ENCODE measurements at regions not wholly inside any gene's neighbourhood (a gene's known extent, or its start where the extent isn't known, plus 50 kb on each side); places are given as distances from the start of the nearest gene placed in this dataset.
A peak's percentile ranks its signal among the peaks of the same experiment; 100 is the strongest.
"Not testable (repeated sequence)": the region's sequence is repeated elsewhere in the genome, so short reads cannot be mapped to it uniquely, and the experiment has no call there.

DNA sequence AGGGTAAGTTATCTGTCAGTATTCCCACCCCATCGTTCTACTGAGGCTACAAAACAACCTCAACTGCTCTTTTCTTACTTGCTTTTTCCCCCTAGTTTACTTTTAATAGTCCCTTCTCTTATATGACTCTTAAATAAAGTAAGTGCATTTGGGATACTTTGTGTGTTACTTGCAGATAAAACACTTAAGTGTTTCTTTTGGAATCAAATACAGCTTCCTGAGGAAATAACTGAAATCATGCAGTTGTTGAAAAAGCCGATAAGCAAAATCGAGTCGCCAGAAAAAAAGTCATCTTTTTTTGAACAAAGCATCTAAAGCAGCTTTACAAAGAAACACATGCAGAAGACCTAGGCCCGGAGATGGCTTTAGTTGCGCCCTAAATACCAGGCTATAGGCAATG, 53.5 kb upstream of the EPB41L4A start:
- no peak for DNase-seq
- TF ChIP-seq POLR2A (IDR thresholded peaks at IDR 0.05; ENCODE audit: low read length) (no peak), GATA1 (IDR thresholded peaks at IDR 0.05; ENCODE audit: low read depth, low read length) (no peak)

GRCh38 chr5:112473989-112474388, 54.9 kb upstream of the EPB41L4A start:
- no peak for TF ChIP-seq POLR2A (IDR thresholded peaks at IDR 0.05; ENCODE audit: low read length)
- no peak for TF ChIP-seq GATA1 (IDR thresholded peaks at IDR 0.05; ENCODE audit: low read depth, low read length)
- DNase-seq: no peak

GRCh38 chr5:112475747-112476365, 56.8 kb upstream of the EPB41L4A start:
- no peak for TF ChIP-seq POLR2A (IDR thresholded peaks at IDR 0.05; ENCODE audit: low read length)
- no peak for TF ChIP-seq GATA1 (IDR thresholded peaks at IDR 0.05; ENCODE audit: low read depth, low read length)
- no peak for DNase-seq

DNA sequence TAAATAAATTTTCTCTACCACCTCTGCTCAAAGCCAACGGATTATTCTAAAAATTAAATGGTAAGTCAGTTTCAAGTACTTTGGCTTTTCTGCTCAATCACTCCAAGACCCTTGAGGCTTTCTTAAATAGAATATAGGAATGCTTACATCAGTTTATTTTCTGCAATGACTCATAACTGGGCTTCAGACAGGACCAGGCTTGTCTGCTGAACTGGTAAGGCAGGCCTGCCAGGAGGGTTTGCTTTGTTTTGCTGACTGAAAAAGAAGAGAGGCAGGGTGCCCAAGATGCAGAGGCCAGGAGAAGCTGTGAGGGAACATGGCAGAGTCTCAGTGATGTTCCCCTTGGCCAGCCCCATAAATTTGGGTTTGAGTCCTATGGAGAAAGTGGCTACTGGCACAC, 60.3 kb upstream of the EPB41L4A start:
- TF ChIP-seq POLR2A (IDR thresholded peaks at IDR 0.05; ENCODE audit: low read length) (no peak), GATA1 (IDR thresholded peaks at IDR 0.05; ENCODE audit: low read depth, low read length) (no peak)
- DNase-seq: no peak

DNA sequence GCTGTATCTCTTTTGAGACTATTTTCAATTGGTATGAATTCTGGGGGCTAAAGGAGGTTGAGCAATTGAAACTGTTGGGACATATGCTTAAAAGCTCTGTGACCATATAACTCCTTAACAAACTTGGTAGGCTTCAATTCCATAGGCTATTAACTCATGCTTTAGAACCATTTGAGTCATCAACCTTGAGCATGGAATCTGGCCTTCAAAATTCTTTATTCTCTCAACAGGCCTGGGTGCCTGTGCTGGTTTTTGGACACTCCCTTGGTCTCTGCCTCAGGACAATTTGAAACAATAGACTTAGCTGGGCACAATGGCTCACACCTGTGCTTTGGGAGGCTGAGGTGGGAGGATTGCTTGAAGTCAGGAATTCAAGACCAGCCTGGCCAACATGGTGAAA, 61.4 kb upstream of the EPB41L4A start:
- no peak for TF ChIP-seq GATA1 (IDR thresholded peaks at IDR 0.05; ENCODE audit: low read depth, low read length)
- no peak for TF ChIP-seq POLR2A (IDR thresholded peaks at IDR 0.05; ENCODE audit: low read length)
- DNase-seq: no peak

DNA sequence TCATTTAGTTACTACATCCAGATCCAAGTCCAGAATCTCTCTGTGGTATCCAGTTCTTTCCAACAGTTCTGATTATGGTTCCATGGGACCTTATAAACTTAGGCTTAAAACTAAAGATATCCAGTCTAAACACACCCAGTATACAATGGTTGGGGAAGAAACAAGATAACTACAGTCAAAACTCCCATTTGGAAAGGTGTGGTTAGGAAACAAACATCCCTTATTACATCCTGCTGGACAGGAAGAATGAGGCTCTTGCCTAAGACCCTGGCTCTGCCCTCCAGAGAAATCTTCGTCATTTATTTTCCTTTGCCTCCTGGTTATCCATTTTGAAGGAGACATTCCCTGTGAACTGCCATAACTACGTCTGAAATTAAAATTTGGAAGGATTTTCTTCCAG, 64.6 kb upstream of the EPB41L4A start:
- DNase-seq: no peak
- TF ChIP-seq POLR2A (IDR thresholded peaks at IDR 0.05; ENCODE audit: low read length): no peak
- no peak for TF ChIP-seq GATA1 (IDR thresholded peaks at IDR 0.05; ENCODE audit: low read depth, low read length)

GRCh38 chr5:112485934-112486355, 66.9 kb upstream of the EPB41L4A start:
- TF ChIP-seq GATA1 (IDR thresholded peaks at IDR 0.05; ENCODE audit: low read depth, low read length): no peak
- no peak for TF ChIP-seq POLR2A (IDR thresholded peaks at IDR 0.05; ENCODE audit: low read length)
- no peak for DNase-seq

DNA sequence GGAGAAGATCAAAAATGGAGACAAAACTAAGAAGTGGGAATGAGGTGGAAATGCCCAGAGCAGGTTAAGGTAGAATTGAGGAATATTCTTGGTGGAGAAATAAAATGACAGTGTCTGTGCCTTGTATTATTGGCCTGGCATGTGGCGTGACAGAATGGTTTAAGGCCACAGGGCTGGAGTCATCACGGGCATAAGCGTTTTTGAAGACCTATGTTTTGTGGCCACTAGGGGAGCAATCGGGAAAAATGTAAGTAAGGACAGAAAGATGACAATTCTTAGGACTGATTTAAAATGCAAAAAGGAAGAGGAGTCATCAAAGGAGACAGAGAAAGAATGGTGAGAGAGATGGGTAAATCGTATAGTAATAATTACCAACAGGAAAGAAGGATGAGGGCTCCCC, 72.2 kb upstream of the EPB41L4A start:
- no peak for TF ChIP-seq POLR2A (IDR thresholded peaks at IDR 0.05; ENCODE audit: low read length)
- TF ChIP-seq GATA1 (IDR thresholded peaks at IDR 0.05; ENCODE audit: low read depth, low read length): no peak
- DNase-seq: peak; percentile 21 to 29

DNA sequence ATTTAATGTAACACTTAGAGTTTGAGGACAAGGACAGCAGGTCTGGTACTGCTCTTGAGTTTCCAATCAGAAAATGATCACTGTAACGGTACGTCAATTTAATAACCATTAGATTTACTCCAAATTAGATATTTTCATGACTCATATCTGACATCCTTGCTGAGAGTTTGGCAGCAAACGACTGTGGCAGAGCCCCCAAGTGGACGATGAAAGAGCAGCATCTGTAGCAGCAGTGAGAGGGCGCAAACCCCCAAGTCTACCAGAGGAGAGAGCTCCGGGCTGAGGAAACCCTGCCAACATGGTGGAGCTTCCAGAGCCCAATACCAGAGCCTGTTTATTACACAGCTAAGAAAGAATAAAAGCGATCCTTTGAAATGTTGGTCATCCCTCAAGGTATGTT, 73.2 kb upstream of the EPB41L4A start:
- no peak for TF ChIP-seq POLR2A (IDR thresholded peaks at IDR 0.05; ENCODE audit: low read length)
- DNase-seq: peak; percentile 88

- DNase-seq: peak in 1 of 2 experiments; percentile 47
Measured at GRCh38 chr5:112503749-112504501, 84.8 kb upstream of the EPB41L4A start.

GRCh38 chr5:112509097-112509496, 90.0 kb upstream of the EPB41L4A start:
- DNase-seq: not testable (repeated sequence)

- DNase-seq: no peak
- no peak for TF ChIP-seq POLR2A (IDR thresholded peaks at IDR 0.05; ENCODE audit: low read length)
- TF ChIP-seq GATA1 (IDR thresholded peaks at IDR 0.05; ENCODE audit: low read depth, low read length): no peak
Measured at GRCh38 chr5:112511920-112512319, 92.8 kb upstream of the EPB41L4A start.

GRCh38 chr5:112512901-112513300, 93.8 kb upstream of the EPB41L4A start:
- DNase-seq: no peak

DNA sequence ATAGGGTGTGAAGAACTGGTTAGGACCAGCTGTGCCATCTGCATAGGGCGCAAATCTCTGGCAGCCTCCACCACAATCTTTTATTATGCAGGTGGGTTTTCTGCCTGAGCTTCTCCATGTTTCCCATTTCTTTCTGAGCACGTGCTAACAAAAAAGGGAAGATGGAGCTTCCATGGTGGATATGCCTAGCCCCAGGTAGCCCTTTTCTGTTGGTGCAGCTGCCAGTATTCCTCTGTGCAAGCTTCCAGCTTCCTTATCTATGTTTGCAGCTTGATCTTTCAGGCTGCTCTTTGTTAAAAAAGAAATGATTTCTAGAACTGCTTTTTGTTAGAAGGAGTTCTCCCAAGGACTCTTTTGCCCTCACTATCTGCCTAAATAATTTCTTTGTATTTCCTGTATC, 95.0 kb upstream of the EPB41L4A start:
- DNase-seq: peak; percentile 19 to 56
- TF ChIP-seq GATA1 (IDR thresholded peaks at IDR 0.05; ENCODE audit: low read depth, low read length) (no peak), POLR2A (IDR thresholded peaks at IDR 0.05; ENCODE audit: low read length) (no peak)

More at GRCh38 chr5:112512901-112513300, 93.8 kb upstream of the EPB41L4A start:
- no peak for TF ChIP-seq POLR2A (IDR thresholded peaks at IDR 0.05; ENCODE audit: low read length)

- not testable (repeated sequence) for DNase-seq
Measured at GRCh38 chr5:112520474-112520873, 101.4 kb upstream of the EPB41L4A start.

DNA sequence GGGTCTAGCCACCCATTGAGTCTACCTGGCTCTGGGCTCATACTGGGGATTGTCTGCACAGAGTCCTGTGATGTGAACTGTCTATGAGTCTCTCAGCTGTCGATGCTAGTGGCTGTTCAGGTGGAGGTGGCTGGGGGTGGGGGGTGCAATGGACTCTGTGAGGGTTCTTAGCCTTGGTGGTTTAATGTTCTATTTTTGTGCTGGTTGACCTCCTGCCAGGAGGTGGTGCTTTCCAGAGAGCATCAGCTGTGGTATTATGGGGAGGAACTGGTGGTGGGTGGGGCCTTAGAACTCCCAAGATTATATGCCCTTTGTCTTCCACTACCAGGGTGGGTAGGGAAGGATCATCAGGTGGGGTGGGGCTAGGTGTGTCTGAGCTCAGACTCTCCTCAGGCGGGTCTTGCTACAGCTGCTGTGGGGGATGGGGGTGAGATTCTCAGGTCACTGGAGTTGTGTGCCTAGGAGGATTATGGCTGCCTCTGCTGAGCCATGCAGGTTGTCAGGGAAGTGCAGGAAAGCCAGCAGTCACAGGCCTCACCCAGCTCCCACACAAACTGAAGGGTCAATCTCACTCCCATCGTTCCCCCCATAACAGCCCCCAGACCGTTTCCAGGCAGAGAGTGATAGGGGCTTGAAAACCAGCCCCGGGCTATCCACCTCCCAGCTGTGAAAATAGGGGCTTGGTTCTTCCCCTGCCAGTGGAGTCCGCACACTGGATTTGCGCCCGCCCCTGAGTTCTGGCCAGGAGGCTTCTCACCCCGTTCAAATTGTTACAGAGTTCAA, 104.0 kb upstream of the EPB41L4A start:
- DNase-seq: not testable (repeated sequence)

DNA sequence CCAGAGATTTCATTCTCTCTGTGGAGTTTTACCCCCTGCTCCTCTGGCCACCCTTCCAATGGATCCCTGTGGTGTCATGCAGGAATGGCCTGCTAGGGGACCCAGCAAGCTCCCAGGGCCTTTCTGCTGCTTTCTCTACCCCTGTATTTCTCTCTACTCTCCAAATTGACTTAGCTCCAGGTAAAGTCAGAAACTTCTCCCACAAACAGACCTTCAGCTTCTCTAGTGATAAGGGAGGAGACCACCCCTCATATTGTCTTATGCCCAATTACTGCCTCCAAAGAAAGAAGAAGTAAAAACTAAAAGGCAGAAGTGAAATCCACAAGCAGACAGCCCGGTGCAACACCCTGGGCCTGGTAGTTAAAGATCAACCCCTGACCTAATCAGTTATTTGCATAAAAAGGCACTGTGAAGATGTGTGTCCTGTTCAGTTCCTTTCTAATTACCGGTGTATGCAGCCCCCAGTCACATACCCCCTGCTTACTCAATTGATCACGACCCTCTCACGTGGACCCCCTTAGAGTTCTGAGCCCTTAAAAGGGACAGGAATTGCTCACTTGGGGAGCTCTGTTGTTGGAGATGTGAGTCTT, 104.7 kb upstream of the EPB41L4A start:
- DNase-seq: not testable (repeated sequence)

Data from erythroblast (primary cell).